GM18498 (cell line): ENCODE measurements at regions not wholly inside any gene's neighbourhood (a gene's known extent, or its start where the extent isn't known, plus 50 kb on each side); places are given as distances from the start of the nearest gene placed in this dataset.
"Not testable (repeated sequence)": the region's sequence is repeated elsewhere in the genome, so short reads cannot be mapped to it uniquely, and the experiment has no call there.

Source experiments
- ATAC-seq: cut with Tn5 transposase; IDR thresholded peaks from one replicate; pipeline ENCODE4 v1.9.1; 2021; ENCODE audit warnings: mild to moderate bottlenecking, moderate library complexity; ENCODE audit not compliant: unreplicated experiment

- ATAC-seq: not testable (repeated sequence)
Measured at GRCh38 chr20:12555849-12556248, 452.9 kb upstream of the SPTLC3 start.

- ATAC-seq: no peak
Measured at GRCh38 chr20:12557224-12557623, 451.5 kb upstream of the SPTLC3 start.

DNA sequence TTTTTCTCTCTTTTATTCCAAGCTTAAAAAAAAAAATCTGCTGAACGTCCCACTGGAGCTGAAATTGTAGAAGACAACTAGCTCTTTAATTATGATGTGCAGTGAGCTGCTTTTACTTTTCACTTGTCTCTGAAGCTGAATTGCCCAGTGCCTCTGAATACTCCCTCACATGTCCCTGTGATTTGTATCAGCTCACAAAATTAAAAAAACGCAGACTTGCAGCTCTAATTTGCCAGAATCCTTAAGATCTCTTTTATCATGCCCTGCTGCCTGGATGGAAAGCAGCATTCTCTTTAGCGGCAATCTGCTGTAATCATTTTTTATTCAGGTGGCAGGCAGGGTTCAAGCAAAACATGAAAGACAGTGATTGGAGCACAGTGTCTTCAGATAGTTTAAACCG, 443.8 kb upstream of the SPTLC3 start:
- ATAC-seq: no peak

- ATAC-seq: no peak
Measured at GRCh38 chr20:12566596-12566995, 442.2 kb upstream of the SPTLC3 start.

DNA sequence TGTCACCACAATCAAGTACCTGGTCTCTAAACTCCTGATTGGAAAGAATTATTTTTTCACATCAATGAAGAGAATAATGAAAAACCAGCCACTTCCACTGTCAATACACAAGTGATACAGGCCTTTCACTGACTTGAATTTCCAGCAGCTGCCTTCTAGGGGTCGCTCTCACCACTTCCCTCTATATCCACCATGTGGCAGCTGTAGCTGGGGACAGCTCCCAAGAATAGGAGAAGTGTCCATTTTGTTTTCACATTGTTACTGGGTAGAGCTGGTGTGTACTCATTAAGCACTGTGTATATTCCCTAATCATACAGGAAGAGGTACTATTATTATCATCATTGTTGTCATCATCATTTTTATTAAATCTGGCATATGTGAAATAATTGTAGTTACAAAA, 438.4 kb upstream of the SPTLC3 start:
- ATAC-seq: no peak

- no peak for ATAC-seq
Measured at GRCh38 chr20:12573442-12573841, 435.3 kb upstream of the SPTLC3 start.

DNA sequence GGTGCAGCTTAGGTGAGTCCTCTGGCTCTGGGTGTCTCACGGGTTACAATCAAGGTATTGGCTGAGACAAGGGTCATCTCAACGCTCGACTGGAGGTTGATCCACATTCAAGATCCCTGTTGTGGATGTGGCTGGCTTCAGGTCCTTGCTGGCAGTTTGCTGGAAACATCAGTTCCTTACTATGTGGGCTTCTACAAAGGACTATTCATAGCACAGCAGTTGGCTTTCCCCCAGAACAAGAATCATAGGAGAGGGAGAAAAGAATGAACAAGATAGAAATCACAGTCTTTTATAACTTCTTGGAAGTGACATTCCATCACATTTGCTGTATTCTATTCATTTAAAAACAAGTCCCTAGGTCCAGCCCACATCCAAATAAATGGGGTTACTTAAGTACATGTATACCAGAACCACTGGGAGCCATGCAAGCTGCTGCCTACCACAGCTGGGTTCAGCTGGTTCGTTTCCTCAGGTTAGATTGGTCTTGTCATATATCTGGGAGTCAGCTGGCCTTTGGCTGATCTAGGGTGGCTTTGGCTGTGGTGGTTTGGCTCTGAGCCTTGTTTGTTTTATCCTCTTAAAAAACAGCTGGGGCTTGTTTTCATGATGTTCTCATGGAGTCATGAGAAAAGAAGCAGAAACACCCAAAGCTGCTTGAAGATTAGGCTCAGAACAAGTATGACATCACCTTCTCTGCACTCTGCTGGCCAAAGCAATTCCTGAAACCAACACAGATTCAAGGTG, 433.2 kb upstream of the SPTLC3 start:
- ATAC-seq: no peak

DNA sequence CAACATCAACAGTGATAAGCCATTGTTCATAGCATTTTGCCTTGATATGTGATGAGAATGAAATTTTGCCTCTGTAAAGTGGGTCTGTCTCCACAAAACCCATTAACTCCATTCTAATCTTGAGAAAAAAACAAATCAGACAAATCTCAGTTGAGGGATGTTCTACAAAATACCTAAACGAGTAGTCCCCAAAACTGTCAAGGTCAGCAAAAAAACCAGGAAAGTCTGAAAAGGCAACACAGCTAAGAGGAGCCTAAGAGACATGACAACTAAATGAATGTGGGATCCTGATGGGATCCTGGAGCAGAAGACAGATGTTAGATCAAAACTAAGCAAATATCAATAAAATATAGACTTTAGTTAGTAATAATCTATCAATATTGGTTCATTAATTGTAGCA, 431.6 kb upstream of the SPTLC3 start:
- no peak for ATAC-seq

DNA sequence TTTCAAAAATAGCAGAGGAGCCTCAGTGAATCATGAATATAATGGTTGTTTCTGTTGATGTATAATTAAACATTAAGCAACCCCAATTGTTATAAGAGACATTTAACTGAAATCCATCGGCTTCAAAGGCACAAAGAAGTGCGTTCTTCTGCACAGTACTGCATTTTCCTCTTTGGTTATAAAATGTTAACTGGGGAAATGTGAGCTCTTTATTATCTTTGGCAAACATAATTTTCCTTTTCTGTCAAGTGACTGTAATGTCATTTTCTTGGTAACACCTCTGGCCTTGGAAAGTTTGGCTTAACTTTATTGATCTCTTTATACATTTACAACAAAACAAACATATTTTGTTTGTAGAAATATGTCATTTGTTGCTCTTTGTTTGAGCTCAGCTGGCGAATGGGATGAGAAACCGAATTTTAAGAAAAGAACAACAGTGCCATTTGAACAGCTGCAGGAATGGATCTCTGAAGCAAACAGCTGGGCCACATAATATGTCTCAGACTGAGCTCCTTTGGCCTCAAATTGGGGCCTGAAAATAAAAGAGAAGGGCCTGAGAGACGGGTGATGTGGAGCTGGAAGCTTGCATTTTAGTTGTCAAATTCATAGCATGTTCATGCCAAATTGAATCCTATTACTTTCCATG, 427.0 kb upstream of the SPTLC3 start:
- ATAC-seq: no peak

DNA sequence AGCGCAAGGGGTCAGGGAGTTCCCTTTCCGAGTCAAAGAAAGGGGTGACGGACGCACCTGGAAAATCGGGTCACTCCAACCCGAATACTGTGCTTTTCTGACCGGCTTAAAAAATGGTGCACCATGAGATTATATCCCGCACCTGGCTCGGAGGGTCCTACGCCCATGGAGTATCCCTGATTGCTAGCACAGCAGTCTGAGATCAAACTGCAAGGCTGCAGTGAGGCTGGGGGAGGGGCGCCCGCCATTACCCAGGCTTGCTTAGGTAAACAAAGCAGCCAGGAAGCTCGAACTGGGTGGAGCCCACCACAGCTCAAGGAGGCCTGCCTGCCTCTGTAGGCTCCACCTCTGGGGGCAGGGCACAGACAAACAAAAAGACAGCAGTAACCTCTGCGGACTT, 426.1 kb upstream of the SPTLC3 start:
- not testable (repeated sequence) for ATAC-seq

GRCh38 chr20:12591949-12592470, 416.8 kb upstream of the SPTLC3 start:
- no peak for ATAC-seq

DNA sequence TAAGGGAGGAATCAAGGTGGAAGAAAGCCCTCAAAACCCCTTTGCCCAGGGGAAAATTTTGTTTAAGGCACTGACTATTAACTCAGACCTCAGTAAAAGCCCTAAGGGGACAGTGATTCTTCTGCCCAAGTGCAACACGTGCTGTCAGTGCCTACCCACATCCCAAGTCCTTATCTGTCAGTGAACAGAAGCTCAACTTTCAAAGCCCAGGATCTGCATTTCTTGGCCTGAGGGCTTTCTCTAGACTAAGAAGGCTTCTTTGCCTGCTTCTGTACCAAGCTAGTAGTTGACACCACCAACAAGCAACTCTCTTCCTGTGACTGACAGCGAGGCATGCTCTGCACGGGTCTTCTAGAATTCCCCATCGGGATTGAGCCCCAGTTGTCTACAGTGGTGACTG, 416.0 kb upstream of the SPTLC3 start:
- ATAC-seq: no peak

DNA sequence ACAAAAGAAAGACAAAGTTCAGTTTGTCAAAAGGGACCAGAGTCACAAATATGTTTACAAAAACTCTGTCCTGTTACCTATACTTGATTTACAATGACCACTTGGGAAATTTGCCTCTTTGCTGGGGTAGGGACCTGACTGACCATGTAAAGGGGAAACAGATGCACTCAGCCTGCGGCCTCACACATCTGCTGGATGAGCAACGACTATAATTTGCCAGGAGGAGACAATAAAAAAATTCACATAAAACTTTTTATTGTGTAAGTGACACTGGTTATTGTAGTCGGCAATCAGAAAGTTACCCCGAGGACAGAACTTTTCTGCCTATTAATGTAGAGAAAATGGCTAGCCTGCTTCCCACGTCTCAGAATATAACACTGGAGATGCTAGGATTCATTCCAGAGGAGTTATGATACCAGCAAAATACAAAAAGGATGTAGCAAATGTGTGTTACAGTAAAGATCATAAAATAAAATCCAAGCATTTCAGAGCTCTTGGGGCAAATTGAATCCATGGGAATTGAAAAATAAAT, 415.4 kb upstream of the SPTLC3 start:
- ATAC-seq: no peak

GRCh38 chr20:12594410-12595088, 414.2 kb upstream of the SPTLC3 start:
- ATAC-seq: no peak

DNA sequence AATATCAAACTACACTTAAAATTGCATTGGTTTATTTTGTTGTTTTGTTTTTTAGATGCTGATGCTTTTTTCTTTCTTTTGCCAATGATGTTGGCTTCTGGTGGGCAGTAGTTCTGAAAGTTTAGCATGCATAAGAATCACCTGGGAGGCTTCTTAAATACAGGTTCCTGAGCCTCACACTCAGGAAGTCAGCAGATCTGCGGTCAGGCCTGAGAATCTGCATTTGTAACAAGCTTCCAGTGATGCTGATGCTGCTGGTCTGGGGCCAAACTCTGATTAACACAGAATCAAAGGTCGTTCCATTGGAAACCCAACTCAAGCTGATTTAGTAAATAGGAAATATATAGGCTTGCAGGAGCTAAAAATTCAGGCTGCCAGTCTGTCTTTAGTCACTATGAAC, 412.9 kb upstream of the SPTLC3 start:
- no peak for ATAC-seq

DNA sequence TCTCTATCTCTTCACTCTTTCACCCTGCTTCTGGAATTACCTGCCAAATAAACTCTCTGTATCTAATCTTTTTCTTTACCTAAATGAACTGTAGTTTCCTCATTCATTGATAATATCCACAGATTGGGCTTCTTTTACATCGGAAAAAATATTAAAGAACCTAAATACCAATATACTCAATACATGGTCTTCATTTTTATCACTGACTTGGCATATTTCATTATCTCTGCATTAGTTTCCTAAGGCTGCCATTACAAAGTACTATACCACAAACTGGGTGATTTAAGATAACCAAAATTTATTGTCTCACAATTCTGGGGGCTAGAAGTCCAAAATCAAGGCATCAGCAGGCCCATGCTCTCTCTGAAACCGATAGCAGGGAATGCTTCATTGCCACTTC, 411.9 kb upstream of the SPTLC3 start:
- ATAC-seq: no peak

- no peak for ATAC-seq
Measured at GRCh38 chr20:12597551-12597950, 411.2 kb upstream of the SPTLC3 start.

DNA sequence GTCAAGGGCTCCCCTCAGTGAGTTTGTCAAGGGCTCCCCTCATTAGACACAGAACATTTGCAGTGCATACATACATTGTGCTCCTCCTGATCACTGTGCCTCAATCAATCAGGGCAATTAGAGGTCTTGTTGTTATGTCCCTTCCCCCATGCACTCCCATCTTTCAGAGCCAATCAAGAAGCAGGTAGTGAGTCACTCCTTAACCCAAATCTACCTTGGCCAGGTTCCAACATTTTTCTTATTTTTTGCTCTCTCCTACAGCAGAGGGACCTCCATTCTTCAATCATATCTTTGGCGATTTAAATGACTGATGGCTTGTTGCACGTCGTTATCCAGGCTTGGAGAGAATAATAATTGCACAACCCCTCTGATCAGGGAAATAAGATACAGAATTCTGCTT, 409.9 kb upstream of the SPTLC3 start:
- no peak for ATAC-seq

GRCh38 chr20:12599494-12599893, 409.3 kb upstream of the SPTLC3 start:
- ATAC-seq: no peak

GRCh38 chr20:12605751-12606150, 403.0 kb upstream of the SPTLC3 start:
- ATAC-seq: no peak

DNA sequence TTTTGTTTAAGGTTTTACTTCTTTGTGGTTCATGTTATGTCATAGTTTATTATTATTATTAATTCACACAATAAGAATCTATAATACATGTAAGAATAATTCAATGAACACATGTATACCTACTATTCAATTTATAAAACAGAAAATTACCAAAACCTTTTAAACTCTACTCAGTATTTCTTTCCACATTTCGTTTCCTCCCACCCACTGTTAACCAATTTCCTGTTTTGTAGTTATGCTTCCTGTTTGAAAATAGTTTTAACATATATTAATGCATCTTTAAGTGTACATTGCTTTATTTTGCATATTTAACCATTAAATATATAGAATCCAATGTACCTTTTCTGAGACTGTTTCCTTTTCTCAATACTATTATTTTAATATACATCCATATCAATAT, 397.9 kb upstream of the SPTLC3 start:
- no peak for ATAC-seq

DNA sequence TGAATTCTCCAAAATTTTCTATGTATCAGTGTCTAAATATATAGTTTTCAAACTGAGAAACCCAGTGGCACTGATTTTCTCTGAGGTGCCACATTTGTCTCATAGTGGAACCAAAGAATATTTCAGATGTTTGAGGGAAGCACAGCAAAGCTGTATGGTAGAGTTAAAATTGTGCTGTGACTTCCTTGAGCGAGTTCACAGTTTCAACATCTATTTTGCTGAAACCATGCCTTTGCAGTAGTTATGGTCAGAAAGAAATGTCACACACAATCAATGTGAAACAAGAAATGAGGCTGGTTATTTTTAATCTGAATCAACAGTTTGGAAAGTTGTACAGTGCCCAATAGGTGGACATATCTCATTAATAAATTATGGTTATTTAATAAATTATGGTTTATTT, 394.0 kb upstream of the SPTLC3 start:
- no peak for ATAC-seq
